Uterus (tissue), 2 donors: ENCODE measurements at regions not wholly inside any gene's neighbourhood (a gene's known extent, or its start where the extent isn't known, plus 50 kb on each side); places are given as distances from the start of the nearest gene placed in this dataset.

Experiments
- POLR2A ChIP-seq, 2 donors: fragments of 450-650 bp; IDR thresholded peaks; one replicate each; pipeline ENCODE4 v1.6.1; 2016; ENCODE audit warnings: antibody characterized with exemption in 2 of 2, mild to moderate bottlenecking in 1 of 2, moderate library complexity in 1 of 2
- TF ChIP-seq, protein P1 (sequence below), 4 experiments: fragments of 200-600 bp in 2 of 4; fragments of 450-650 bp in 2 of 4; sonication (generic) in 2 of 4; IDR thresholded peaks; one replicate each; pipeline ENCODE4 v1.5.1; 2016 to 2019; ENCODE audit warnings: antibody characterized with exemption in 4 of 4, mild to moderate bottlenecking in 2 of 4, moderate library complexity in 1 of 4

DNA sequence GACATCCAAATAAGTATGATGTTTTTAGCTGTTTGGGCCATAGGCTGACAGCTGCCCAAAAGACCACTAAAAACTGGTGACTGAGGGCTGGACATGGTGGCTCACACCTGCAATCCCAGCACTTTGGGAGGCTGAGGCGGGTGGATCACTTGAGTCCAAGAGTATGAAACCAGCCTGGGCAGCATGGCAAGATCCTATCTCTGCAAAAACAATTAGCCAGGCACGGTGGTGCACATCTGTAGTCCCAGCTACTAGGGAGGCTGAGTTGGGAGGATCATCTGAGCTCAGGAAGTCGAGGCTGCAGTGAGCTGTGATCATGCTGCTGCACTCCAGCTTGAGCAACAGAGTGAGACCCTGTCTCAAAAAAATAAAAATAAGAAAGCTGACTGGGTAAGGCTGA lies 511.5 kb upstream of the RAB6C start:
- TF ChIP-seq POLR2A (IDR thresholded peaks at IDR 0.05), result no peak
- TF ChIP-seq, protein P1, sequence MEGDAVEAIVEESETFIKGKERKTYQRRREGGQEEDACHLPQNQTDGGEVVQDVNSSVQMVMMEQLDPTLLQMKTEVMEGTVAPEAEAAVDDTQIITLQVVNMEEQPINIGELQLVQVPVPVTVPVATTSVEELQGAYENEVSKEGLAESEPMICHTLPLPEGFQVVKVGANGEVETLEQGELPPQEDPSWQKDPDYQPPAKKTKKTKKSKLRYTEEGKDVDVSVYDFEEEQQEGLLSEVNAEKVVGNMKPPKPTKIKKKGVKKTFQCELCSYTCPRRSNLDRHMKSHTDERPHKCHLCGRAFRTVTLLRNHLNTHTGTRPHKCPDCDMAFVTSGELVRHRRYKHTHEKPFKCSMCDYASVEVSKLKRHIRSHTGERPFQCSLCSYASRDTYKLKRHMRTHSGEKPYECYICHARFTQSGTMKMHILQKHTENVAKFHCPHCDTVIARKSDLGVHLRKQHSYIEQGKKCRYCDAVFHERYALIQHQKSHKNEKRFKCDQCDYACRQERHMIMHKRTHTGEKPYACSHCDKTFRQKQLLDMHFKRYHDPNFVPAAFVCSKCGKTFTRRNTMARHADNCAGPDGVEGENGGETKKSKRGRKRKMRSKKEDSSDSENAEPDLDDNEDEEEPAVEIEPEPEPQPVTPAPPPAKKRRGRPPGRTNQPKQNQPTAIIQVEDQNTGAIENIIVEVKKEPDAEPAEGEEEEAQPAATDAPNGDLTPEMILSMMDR (IDR thresholded peaks at IDR 0.05), result no peak
